Upper lobe of left lung (tissue), 4 donors: ENCODE measurements at regions not wholly inside any gene's neighbourhood (a gene's known extent, or its start where the extent isn't known, plus 50 kb on each side); places are given as distances from the start of the nearest gene placed in this dataset.

Experiments
- EP300 ChIP-seq, 4 donors: sonication (generic); formaldehyde crosslinking; IDR thresholded peaks; one replicate each; pipeline ENCODE4 v1.5.1; 2017; ENCODE audit warnings: antibody characterized with exemption in 4 of 4, control low read depth in 2 of 4
- TF ChIP-seq, protein P1 (sequence below), 6 experiments: fragments of 450-650 bp in 4 of 6; fragments of 200-600 bp in 2 of 6; sonication (generic) in 2 of 6; IDR thresholded peaks; one replicate each; pipeline ENCODE4 v1.5.1; 2016 to 2019; ENCODE audit warnings: antibody characterized with exemption in 6 of 6

DNA sequence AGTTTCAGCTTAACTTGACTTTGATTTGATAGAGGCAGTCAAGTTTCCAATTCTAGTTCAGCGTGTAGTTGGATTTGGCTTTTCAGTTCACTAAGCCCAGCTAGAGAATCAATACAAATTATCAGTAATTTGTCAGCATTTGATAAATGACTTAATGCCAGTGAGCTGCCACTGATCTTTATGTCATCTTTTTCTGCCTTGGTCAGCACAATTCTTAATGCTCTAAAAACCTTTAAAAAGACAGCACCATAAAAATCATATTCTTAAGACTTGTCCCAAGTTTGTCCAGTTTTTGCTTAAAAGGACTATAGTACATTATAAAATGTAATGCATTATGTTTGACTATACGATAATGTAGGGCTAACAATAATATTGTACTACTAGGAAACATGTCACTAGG, 920.5 kb downstream of the LRFN5 start:
- TF ChIP-seq, protein P1, sequence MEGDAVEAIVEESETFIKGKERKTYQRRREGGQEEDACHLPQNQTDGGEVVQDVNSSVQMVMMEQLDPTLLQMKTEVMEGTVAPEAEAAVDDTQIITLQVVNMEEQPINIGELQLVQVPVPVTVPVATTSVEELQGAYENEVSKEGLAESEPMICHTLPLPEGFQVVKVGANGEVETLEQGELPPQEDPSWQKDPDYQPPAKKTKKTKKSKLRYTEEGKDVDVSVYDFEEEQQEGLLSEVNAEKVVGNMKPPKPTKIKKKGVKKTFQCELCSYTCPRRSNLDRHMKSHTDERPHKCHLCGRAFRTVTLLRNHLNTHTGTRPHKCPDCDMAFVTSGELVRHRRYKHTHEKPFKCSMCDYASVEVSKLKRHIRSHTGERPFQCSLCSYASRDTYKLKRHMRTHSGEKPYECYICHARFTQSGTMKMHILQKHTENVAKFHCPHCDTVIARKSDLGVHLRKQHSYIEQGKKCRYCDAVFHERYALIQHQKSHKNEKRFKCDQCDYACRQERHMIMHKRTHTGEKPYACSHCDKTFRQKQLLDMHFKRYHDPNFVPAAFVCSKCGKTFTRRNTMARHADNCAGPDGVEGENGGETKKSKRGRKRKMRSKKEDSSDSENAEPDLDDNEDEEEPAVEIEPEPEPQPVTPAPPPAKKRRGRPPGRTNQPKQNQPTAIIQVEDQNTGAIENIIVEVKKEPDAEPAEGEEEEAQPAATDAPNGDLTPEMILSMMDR (IDR thresholded peaks at IDR 0.05), result no peak
- TF ChIP-seq EP300 (IDR thresholded peaks at IDR 0.05), result no peak
